Neural cell (in vitro differentiated cells): ENCODE measurements at regions not wholly inside any gene's neighbourhood (a gene's known extent, or its start where the extent isn't known, plus 50 kb on each side); places are given as distances from the start of the nearest gene placed in this dataset.

Experiments
- CTCF ChIP-seq: fragments of 450-650 bp; IDR thresholded peaks from 2 replicates; pipeline ENCODE4 v1.5.1; 2014; ENCODE audit warnings: antibody characterized with exemption, mild to moderate bottlenecking, moderate library complexity; ENCODE audit not compliant: poor library complexity, severe bottlenecking
- EP300 ChIP-seq: fragments of 450-650 bp; conservative IDR thresholded peaks from 2 replicates; pipeline ENCODE4 v1.6.1; 2014; ENCODE audit warnings: antibody characterized with exemption, mild to moderate bottlenecking, moderate library complexity; ENCODE audit not compliant: poor library complexity, severe bottlenecking
- EZH2 ChIP-seq: fragments of 200-600, 300-800 bp; shearing (Covaris generic), sonication (generic); IDR thresholded peaks from 2 replicates; pipeline ENCODE4 v1.6.1; 2014; ENCODE audit warnings: antibody characterized with exemption, low read length, borderline replicate concordance, mild to moderate bottlenecking; ENCODE audit not compliant: insufficient read depth, poor library complexity, severe bottlenecking
- MXI1 ChIP-seq: fragments of 450-650 bp; conservative IDR thresholded peaks from 2 replicates; pipeline ENCODE4 v1.6.1; 2014; ENCODE audit warnings: antibody characterized with exemption, mild to moderate bottlenecking; ENCODE audit not compliant: poor library complexity, severe bottlenecking
- POLR2AphosphoS5 ChIP-seq: IDR thresholded peaks from 2 replicates; pipeline ENCODE4 v1.6.1; 2012
- RAD21 ChIP-seq: fragments of 450-650 bp; conservative IDR thresholded peaks from 2 replicates; pipeline ENCODE4 v1.6.1; 2014; ENCODE audit warnings: antibody characterized with exemption, mild to moderate bottlenecking, moderate library complexity
- REST ChIP-seq: IDR thresholded peaks from 2 replicates; pipeline ENCODE4 v1.6.1; 2012; ENCODE audit warnings: borderline replicate concordance

- no peak for TF ChIP-seq CTCF
- no peak for TF ChIP-seq MXI1
- TF ChIP-seq EZH2 = no peak
- no peak for TF ChIP-seq RAD21
- TF ChIP-seq REST = no peak
- no peak for TF ChIP-seq POLR2AphosphoS5
- TF ChIP-seq EP300 = no peak
These were observed 161.4 kb downstream of the WT1 start for GRCh38 chr11:32273931-32274330.
